Astrocyte (in vitro differentiated cells and primary cell): ENCODE measurements at regions not wholly inside any gene's neighbourhood (a gene's known extent, or its start where the extent isn't known, plus 50 kb on each side); places are given as distances from the start of the nearest gene placed in this dataset.

Experiments
- DNase-seq: peaks from one replicate; pipeline ENCODE4 v3.0.0-alpha.2; 2010; ENCODE audit warnings: low read depth
- FAIRE-seq: peaks from 2 replicates; lab custom pipeline; 2011; peaks lifted over from hg19 to GRCh38; lab: Jason Lieb, UNC
- H2AFZ ChIP-seq: 2 replicates; pipeline ENCODE4 v1.6.0; 2012; ENCODE audit warnings: low read depth, low read length, inconsistent platforms
- H3K27ac ChIP-seq: 2 replicates; pipeline ENCODE4 v1.5.1; 2011; ENCODE audit warnings: low read depth, low read length, inconsistent platforms
- H3K27me3 ChIP-seq: 2 replicates; pipeline ENCODE4 v1.6.0; 2011; ENCODE audit warnings: low read length, inconsistent platforms; ENCODE audit not compliant: insufficient read depth
- H3K36me3 ChIP-seq: 2 replicates; pipeline ENCODE4 v1.5.1; 2011; ENCODE audit warnings: low read length, inconsistent platforms; ENCODE audit not compliant: insufficient read depth
- H3K4me1 ChIP-seq: 2 replicates; pipeline ENCODE4 v1.5.1; 2011; ENCODE audit warnings: low read length, inconsistent platforms; ENCODE audit not compliant: insufficient read depth
- H3K4me2 ChIP-seq: 2 replicates; pipeline ENCODE4 v1.6.0; 2012; ENCODE audit warnings: low read length, inconsistent platforms
- H3K4me3 ChIP-seq: 2 replicates; pipeline ENCODE4 v1.5.1; 2011; ENCODE audit warnings: low read depth, mild to moderate bottlenecking, low read length, inconsistent platforms; ENCODE audit not compliant: insufficient read depth
- H3K79me2 ChIP-seq: 2 replicates; pipeline ENCODE4 v1.6.0; 2012; ENCODE audit warnings: mild to moderate bottlenecking, low read length, inconsistent platforms; ENCODE audit not compliant: insufficient read depth
- H3K9ac ChIP-seq: 2 replicates; pipeline ENCODE4 v1.6.0; 2012; ENCODE audit warnings: mild to moderate bottlenecking, low read length, inconsistent platforms
- H3K9me3 ChIP-seq: 2 replicates; pipeline ENCODE4 v1.5.1; 2012; ENCODE audit warnings: low read depth, mild to moderate bottlenecking, low read length, inconsistent platforms; ENCODE audit not compliant: insufficient read depth
- H4K20me1 ChIP-seq: 2 replicates; pipeline ENCODE4 v1.6.0; 2012; ENCODE audit warnings: low read length, inconsistent platforms; ENCODE audit not compliant: insufficient read depth
- H3K27ac Mint-ChIP-seq: one replicate; pipeline ENCODE4 v1.8.0; 2021; ENCODE audit warnings: mild to moderate bottlenecking, mixed read lengths; ENCODE audit not compliant: unreplicated experiment
- H3K27me3 Mint-ChIP-seq: one replicate; pipeline ENCODE4 v1.8.0; 2021; ENCODE audit warnings: low read depth, mixed read lengths; ENCODE audit not compliant: unreplicated experiment
- H3K36me3 Mint-ChIP-seq: one replicate; pipeline ENCODE4 v1.8.0; 2021; ENCODE audit warnings: low read depth, mixed read lengths; ENCODE audit not compliant: unreplicated experiment
- H3K4me1 Mint-ChIP-seq: one replicate; pipeline ENCODE4 v1.8.0; 2021; ENCODE audit warnings: low read depth, mixed read lengths; ENCODE audit not compliant: unreplicated experiment
- H3K4me3 Mint-ChIP-seq: one replicate; pipeline ENCODE4 v1.8.0; 2021; ENCODE audit warnings: mild to moderate bottlenecking, moderate library complexity, mixed read lengths; ENCODE audit not compliant: unreplicated experiment
- H3K9me3 Mint-ChIP-seq: one replicate; pipeline ENCODE4 v1.8.0; 2021; ENCODE audit warnings: mild to moderate bottlenecking, mixed read lengths; ENCODE audit not compliant: unreplicated experiment
- CTCF ChIP-seq: IDR thresholded peaks from 2 replicates; pipeline ENCODE4 v1.5.1; 2011; ENCODE audit warnings: low read depth, mild to moderate bottlenecking, inconsistent platforms, low read length, moderate library complexity; ENCODE audit not compliant: insufficient read depth
- EZH2 ChIP-seq: IDR thresholded peaks from 2 replicates; pipeline ENCODE4 v1.6.1; 2012; ENCODE audit warnings: mild to moderate bottlenecking, low read length, inconsistent platforms; ENCODE audit not compliant: insufficient read depth

GRCh38 chr2:64374686-64375085, 79.3 kb upstream of the LGALSL start:
- Mint-ChIP-seq H3K27me3 (peaks cover 15% of the 10 kb centered on the region), H3K4me1 (peaks cover 6% of the 10 kb centered on the region), H3K36me3 (peaks cover 2% of the 10 kb centered on the region), H3K4me3 (no peak overlapping the region), H3K27ac (no peak overlapping the region), H3K9me3 (peaks cover 2% of the 10 kb centered on the region)
- Histone ChIP-seq H3K27me3 (peaks cover under 1% of the 10 kb centered on the region), H3K36me3 (no peaks in the 10 kb centered on the region), H3K4me1 (no peaks in the 10 kb centered on the region), H2AFZ (no peak overlapping the region), H3K9me3 (peaks cover 3% of the 10 kb centered on the region), H3K79me2 (no peaks in the 10 kb centered on the region), H4K20me1 (no peaks in the 10 kb centered on the region), H3K4me2 (no peak overlapping the region), H3K9ac (no peak overlapping the region), H3K4me3 (no peak overlapping the region), H3K27ac (no peak overlapping the region)
- TF ChIP-seq CTCF (no peak), EZH2 (no peak)
- FAIRE-seq (no peak), DNase-seq (no peak)

GRCh38 chr2:64376926-64377325, 77.0 kb upstream of the LGALSL start:
- no peak overlapping the region for H3K4me3 ChIP-seq
- H3K27ac Mint-ChIP-seq, result no peak overlapping the region
- no peak for DNase-seq

More at GRCh38 chr2:64376926-64377325, 77.0 kb upstream of the LGALSL start:
- TF ChIP-seq EZH2 (no peak), CTCF (no peak)
- Histone ChIP-seq H3K9me3 (peaks cover 3% of the 10 kb centered on the region), H4K20me1 (no peaks in the 10 kb centered on the region), H3K4me1 (no peaks in the 10 kb centered on the region), H3K36me3 (no peaks in the 10 kb centered on the region), H2AFZ (no peak overlapping the region), H3K9ac (no peak overlapping the region), H3K79me2 (no peaks in the 10 kb centered on the region), H3K27me3 (peaks cover 18% of the 10 kb centered on the region), H3K27ac (no peak overlapping the region), H3K4me2 (no peak overlapping the region)
- Mint-ChIP-seq H3K4me3 (no peak overlapping the region), H3K9me3 (peaks cover 2% of the 10 kb centered on the region), H3K36me3 (peaks cover 2% of the 10 kb centered on the region), H3K27me3 (peaks cover 24% of the 10 kb centered on the region), H3K4me1 (peaks cover 6% of the 10 kb centered on the region)
- FAIRE-seq, result no peak
